SK-N-SH (cell line): ENCODE measurements at regions not wholly inside any gene's neighbourhood (a gene's known extent, or its start where the extent isn't known, plus 50 kb on each side); places are given as distances from the start of the nearest gene placed in this dataset.

Experiments used
- CTCF ChIP-seq: fragments of 200-600 bp; sonication (generic); IDR thresholded peaks from 2 replicates; pipeline ENCODE4 v1.6.1; 2017; ENCODE audit warnings: antibody characterized with exemption, mild to moderate bottlenecking, moderate library complexity
- FOXM1 ChIP-seq: IDR thresholded peaks from 2 replicates; pipeline ENCODE4 v1.4.0; 2012; ENCODE audit warnings: low read depth, mild to moderate bottlenecking
- GATA2 ChIP-seq: sonication (generic); formaldehyde crosslinking; IDR thresholded peaks from 2 replicates; pipeline ENCODE4 v1.5.0; 2020; ENCODE audit warnings: mild to moderate bottlenecking, missing genetic modification reagents
- IRF3 ChIP-seq: fragments of 150-350 bp; IDR thresholded peaks from 2 replicates; pipeline ENCODE4 v1.6.1; 2016; ENCODE audit warnings: mild to moderate bottlenecking, low read depth, low read length
- MAX ChIP-seq: IDR thresholded peaks from 2 replicates; pipeline ENCODE4 v1.4.0; 2012; ENCODE audit warnings: low read depth
- MXI1 ChIP-seq: IDR thresholded peaks from 2 replicates; pipeline ENCODE4 v1.6.1; 2012; ENCODE audit warnings: mild to moderate bottlenecking, low read depth, low read length, improper control_type of control experiment
- SIN3A ChIP-seq: IDR thresholded peaks from 2 replicates; pipeline ENCODE4 v1.6.1; 2012; ENCODE audit warnings: low read depth, mild to moderate bottlenecking, low read length, moderate library complexity, borderline replicate concordance
- SMC3 ChIP-seq: IDR thresholded peaks from 2 replicates; pipeline ENCODE4 v1.6.1; 2012; ENCODE audit warnings: low read depth, low read length, improper control_type of control experiment
- TAF1 ChIP-seq: IDR thresholded peaks from 2 replicates; pipeline ENCODE4 v1.6.1; 2012; ENCODE audit warnings: low read depth, mild to moderate bottlenecking, low read length, moderate library complexity, borderline replicate concordance
- YY1 ChIP-seq: IDR thresholded peaks from 2 replicates; pipeline ENCODE4 v1.4.0; 2012; ENCODE audit warnings: low read depth, mild to moderate bottlenecking
- ZBTB33 ChIP-seq: IDR thresholded peaks from 2 replicates; pipeline ENCODE4 v1.4.0; 2012; ENCODE audit warnings: low read depth, borderline replicate concordance

GRCh38 chr13:103276775-103277498, 210.7 kb upstream of the SLC10A2 start:
- TF ChIP-seq YY1 (no peak), ZBTB33 (no peak), CTCF (no peak), MAX (no peak), MXI1 (no peak), TAF1 (no peak), SIN3A (no peak), GATA2 (CRISPR knock-in tag) (no peak), FOXM1 (no peak), IRF3 (no peak), SMC3 (no peak)
